ENCODE measurements at regions not wholly inside any gene's neighbourhood (a gene's known extent, or its start where the extent isn't known, plus 50 kb on each side); places are given as distances from the start of the nearest gene placed in this dataset.
"Not testable (repeated sequence)": the region's sequence is repeated elsewhere in the genome, so short reads cannot be mapped to it uniquely, and the experiment has no call there.

DNA sequence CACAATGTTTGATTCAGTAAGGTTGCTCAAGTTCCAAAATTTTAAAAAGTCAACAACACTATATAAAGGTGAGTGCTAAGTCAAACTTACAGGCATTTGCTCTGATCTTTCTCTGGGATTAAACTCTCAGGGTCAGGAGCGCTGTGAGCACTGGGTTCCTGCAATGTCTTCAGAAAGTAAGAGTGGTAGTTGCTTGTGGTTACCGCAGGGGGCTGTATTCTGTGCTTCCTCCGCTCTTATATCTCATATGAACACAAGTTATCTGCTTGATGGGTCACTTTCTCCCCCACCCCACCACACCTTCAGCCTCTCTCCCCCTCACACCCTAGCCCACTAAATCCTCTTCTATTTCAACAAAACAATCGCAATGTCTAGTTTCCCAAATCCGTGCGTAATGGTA is 116.4 kb upstream of the IGSF1 start:
- no peak overlapping the region for H3K4me3 Mint-ChIP-seq
- no peaks in the 10 kb centered on the region for H3K36me3 Mint-ChIP-seq (ENCODE audit: low read depth)
- H3K27ac Mint-ChIP-seq = no peak overlapping the region
- TF ChIP-seq, protein P1, sequence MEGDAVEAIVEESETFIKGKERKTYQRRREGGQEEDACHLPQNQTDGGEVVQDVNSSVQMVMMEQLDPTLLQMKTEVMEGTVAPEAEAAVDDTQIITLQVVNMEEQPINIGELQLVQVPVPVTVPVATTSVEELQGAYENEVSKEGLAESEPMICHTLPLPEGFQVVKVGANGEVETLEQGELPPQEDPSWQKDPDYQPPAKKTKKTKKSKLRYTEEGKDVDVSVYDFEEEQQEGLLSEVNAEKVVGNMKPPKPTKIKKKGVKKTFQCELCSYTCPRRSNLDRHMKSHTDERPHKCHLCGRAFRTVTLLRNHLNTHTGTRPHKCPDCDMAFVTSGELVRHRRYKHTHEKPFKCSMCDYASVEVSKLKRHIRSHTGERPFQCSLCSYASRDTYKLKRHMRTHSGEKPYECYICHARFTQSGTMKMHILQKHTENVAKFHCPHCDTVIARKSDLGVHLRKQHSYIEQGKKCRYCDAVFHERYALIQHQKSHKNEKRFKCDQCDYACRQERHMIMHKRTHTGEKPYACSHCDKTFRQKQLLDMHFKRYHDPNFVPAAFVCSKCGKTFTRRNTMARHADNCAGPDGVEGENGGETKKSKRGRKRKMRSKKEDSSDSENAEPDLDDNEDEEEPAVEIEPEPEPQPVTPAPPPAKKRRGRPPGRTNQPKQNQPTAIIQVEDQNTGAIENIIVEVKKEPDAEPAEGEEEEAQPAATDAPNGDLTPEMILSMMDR (IDR thresholded peaks at IDR 0.05) = peak; percentile 25
- H3K27me3 Mint-ChIP-seq (ENCODE audit: low read depth, poor library complexity) = no peaks in the 10 kb centered on the region
- no peak for DNase-seq
- H3K9me3 Mint-ChIP-seq = no peaks in the 10 kb centered on the region
- H3K4me1 Mint-ChIP-seq = no peaks in the 10 kb centered on the region

DNA sequence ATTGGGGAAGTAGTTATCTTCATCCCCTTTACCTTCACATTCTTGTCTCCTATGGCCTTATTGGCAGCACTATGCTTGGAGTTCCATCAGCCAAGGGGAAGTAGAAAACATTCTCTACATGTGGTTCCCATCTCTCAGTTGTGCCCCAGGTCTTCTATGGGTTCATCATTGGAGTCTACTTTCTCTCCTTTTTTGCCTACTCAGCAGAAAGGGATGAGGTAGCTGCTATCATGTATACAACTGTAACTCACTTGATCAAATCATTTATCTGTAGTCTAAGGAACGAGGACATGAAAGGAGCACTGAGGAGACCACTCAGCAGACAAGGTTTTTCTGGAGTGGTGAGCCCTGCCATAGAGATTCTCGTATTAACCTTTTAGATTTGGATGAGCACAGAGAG is 119.0 kb upstream of the OR13H1 start:
- no peaks in the 10 kb centered on the region for H3K27me3 Mint-ChIP-seq (ENCODE audit: low read depth, poor library complexity)
- peaks cover 11% of the 10 kb centered on the region for H3K9me3 Mint-ChIP-seq
- DNase-seq = no peak
- H3K27ac Mint-ChIP-seq = no peak overlapping the region
- no peaks in the 10 kb centered on the region for H3K4me1 Mint-ChIP-seq
- no peak overlapping the region for H3K4me3 Mint-ChIP-seq
- TF ChIP-seq, protein P1 (IDR thresholded peaks at IDR 0.05) = no peak
- H3K36me3 Mint-ChIP-seq (ENCODE audit: low read depth) = peaks cover 9% of the 10 kb centered on the region

DNA sequence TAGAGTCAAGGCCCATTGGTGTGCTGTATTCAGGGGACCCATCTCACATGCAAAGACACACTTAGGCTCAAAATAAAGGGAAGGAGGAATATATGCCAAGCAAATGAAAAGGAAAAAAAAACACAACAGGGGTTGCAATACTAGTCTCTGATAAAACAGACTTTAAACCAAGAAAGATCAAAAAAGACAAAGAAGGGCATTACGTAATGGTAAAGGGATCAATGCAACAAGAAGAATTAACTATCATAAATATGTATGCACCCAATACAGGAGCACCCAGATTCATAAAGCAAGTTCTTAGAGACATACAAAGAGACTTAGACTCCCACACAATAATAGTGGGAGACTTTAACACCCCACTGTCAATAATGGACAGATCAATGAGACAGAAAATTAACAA is 113.4 kb upstream of the OR13H1 start:
- peaks cover 49% of the 10 kb centered on the region for H3K9me3 Mint-ChIP-seq
- not testable (repeated sequence) for H3K4me3 Mint-ChIP-seq; H3K27me3 Mint-ChIP-seq (ENCODE audit: low read depth, poor library complexity); H3K27ac Mint-ChIP-seq; H3K4me1 Mint-ChIP-seq; DNase-seq
- peaks cover 34% of the 10 kb centered on the region for H3K36me3 Mint-ChIP-seq (ENCODE audit: low read depth)

DNA sequence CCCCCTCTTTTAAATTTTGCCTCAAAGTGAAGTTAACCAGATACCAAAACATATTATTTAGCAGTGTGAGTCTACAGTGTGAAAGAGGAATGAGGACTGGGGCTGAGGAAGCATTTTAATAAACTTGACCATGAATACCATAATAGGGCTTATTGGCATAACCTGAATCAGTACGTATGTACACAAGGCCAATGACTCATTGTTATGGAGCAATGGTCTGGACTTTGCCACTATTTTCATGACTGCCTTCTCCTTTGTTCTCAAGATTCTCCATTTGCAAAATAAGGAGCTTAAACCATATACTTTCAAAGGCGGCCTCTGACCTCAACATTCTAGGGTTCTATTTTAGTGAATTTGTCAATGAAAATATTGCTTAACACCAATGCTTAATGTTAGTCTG is 102.8 kb upstream of the OR13H1 start:
- DNase-seq = no peak
- no peaks in the 10 kb centered on the region for H3K27me3 Mint-ChIP-seq (ENCODE audit: low read depth, poor library complexity)
- peaks cover 4% of the 10 kb centered on the region for H3K9me3 Mint-ChIP-seq
- TF ChIP-seq, protein P1 (IDR thresholded peaks at IDR 0.05) = no peak
- peaks cover 17% of the 10 kb centered on the region for H3K4me1 Mint-ChIP-seq
- no peak overlapping the region for H3K4me3 Mint-ChIP-seq
- H3K36me3 Mint-ChIP-seq (ENCODE audit: low read depth) = no peaks in the 10 kb centered on the region
- no peak overlapping the region for H3K27ac Mint-ChIP-seq

DNA sequence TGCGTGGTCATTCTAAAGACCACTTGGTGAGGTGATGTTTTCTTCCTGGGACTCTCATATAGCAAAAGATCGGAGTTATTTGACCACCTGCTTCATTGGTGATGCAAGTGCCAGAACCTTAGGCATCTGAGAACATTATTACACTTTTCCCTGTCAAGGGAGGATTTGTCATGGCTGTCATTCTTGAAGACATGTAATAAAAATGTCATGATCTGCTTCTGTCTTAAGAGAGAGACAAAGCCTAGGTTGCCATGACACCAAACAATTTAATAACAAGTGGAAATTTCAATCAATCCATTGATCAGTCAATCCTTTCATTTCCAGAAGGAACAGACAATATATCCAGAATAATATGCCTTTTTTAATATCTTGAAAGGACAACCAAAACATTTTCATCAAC is 97.9 kb upstream of the OR13H1 start:
- DNase-seq = no peak
- Mint-ChIP-seq H3K27ac (no peak overlapping the region), H3K9me3 (peaks cover 12% of the 10 kb centered on the region), H3K36me3 (ENCODE audit: low read depth) (peaks cover 10% of the 10 kb centered on the region), H3K27me3 (ENCODE audit: low read depth, poor library complexity) (no peaks in the 10 kb centered on the region), H3K4me1 (peaks cover 17% of the 10 kb centered on the region), H3K4me3 (no peak overlapping the region)
- TF ChIP-seq, protein P1 (IDR thresholded peaks at IDR 0.05) = no peak

DNA sequence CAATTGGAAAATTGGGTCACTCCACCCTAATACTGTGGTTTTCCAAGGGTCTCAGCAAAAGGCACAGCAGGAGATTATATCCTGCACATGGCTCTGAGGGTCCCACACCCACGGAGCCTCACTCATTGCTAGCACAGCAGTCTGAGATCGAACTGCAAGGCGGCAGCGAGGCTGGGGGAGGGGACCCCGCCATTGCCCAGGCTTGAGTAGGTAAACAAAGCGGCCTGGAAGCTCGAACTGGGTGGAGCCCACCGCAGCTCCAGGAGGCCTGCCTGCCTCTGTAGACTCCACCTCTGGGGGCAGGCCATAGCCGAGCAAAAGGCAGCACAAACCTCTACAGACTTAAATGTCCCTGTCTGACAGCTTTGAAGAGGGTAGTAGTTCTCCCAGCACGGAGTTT is 82.0 kb upstream of the OR13H1 start:
- not testable (repeated sequence) for DNase-seq; H3K27ac Mint-ChIP-seq; H3K4me3 Mint-ChIP-seq; H3K27me3 Mint-ChIP-seq (ENCODE audit: low read depth, poor library complexity); H3K4me1 Mint-ChIP-seq
- Mint-ChIP-seq H3K36me3 (ENCODE audit: low read depth) (peaks cover 74% of the 10 kb centered on the region), H3K9me3 (peaks cover 81% of the 10 kb centered on the region)

DNA sequence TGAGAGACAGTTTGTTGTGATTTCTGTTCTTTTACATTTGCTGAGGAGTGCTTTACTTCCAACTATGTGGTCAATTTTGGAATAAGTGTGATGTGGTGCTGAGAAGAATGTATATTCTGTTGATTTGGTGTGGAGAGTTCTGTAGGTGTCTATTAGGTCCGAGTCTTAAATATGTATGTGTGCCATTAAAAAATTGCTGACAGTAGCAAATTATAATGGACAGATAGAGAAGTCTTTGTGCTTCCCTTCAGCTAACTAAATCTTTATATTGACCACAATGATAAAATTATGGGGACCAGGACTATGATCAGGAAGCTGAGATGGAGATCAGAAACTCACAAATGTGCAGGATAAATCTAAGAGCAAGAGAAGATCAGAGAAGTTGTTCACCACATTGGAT is 70.1 kb upstream of the OR13H1 start:
- H3K27ac Mint-ChIP-seq; H3K27me3 Mint-ChIP-seq (ENCODE audit: low read depth, poor library complexity); H3K4me3 Mint-ChIP-seq; H3K4me1 Mint-ChIP-seq; DNase-seq: not testable (repeated sequence)
- Mint-ChIP-seq H3K9me3 (peaks cover 30% of the 10 kb centered on the region), H3K36me3 (ENCODE audit: low read depth) (peaks cover 39% of the 10 kb centered on the region)
